Midbrain (tissue), 1 donor: ENCODE measurements at regions not wholly inside any gene's neighbourhood (a gene's known extent, or its start where the extent isn't known, plus 50 kb on each side); places are given as distances from the start of the nearest gene placed in this dataset.

Experiments
- DNase-seq: peaks from one replicate; lab custom pipeline; 2025; lab: John Stamatoyannopoulos, UW

DNA sequence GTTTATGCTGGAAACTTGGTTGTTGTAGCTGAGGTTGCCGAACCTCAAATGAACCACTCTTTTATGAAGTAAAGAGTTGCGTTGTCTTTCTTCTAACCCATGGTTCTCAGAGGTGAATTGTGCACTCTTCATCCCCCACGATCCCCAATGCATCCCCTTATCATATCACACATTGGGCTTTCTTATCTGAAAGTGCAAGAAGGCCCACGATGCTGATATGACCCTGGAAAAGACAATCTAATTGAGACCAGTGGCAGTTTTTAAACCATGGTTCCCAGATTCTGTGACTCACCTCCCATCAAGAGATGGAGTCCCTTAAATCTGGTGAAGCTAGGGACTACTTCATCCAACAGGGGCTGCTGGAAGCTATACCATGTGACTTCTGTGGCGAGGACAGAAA, 156.3 kb upstream of the IRX3 start:
- DNase-seq: no peak

DNA sequence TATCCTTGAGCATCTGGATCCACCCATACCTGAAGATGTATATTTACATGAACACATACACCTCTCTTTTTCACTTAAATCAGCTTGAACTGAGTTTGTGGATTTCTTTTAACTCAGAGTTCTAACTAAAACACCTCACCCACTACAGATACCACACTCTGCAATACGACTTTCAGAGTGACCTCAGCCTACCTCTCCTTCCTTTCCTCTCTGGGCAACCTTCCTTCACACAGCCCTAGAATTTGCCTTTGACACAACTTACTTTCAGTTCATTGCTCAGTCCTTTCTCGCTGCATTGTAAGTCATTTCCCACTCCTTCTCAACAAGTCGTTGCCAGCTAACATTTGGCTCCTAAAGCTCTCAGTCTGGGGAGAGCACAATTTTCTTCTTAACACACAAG, 151.9 kb upstream of the IRX3 start:
- DNase-seq: no peak

DNA sequence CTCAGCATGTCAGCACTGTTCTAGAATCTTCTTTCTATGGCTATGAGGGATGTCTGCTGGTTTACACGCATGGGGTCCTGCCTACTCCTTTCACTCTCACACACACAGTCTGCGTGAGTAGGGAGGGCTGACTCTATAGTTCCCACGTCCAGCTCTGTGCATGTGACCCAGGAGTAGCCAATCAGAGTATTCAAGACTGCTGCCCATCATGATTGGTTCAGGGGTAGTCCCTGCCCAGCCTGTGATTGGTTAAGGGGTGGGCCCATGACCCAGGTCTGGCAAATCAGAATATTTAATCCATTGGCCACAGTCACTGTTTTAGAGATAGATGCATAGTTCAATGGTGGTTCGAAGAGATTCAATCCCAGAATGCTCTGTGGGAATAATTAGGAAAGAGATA, 151.3 kb upstream of the IRX3 start:
- no peak for DNase-seq

DNA sequence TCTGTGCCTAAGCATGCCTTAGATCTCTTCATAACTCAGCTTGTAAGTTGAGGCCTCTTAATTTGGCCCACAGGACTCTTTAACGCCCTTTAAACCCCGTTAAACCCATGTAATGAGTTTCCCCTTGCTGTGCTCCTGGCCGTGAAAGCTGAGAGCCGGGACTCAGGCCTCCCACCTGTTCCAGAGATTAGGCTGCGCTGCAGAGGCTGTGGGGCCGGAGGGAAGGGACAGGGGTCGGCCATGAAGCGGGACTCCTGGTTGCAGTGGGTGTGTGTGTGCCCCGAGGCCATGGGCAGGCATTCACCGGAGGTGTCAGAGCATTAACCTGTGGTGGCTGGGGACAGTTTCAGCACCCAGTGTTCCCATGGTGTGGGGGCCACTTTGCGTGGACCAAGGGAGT, 150.8 kb upstream of the IRX3 start:
- no peak for DNase-seq

DNA sequence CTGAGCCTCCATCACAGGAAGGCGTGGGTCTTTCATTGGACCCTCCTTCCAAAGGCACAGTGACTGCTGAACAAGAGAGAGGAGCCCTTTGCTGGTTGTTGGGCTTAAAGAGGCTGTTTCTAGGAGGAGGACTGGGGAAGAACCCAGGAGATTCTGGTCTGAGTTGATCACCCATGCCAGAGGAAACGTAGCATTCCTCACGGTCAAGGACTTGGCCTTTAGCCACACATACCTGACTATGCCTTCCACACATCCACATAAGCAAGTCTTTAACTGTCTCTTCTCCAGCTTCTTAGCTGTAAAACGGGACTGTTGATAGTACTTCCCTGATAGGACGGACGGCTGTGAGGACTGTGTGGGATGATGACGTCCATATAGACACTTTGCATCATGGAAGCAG, 149.8 kb upstream of the IRX3 start:
- DNase-seq: no peak

DNA sequence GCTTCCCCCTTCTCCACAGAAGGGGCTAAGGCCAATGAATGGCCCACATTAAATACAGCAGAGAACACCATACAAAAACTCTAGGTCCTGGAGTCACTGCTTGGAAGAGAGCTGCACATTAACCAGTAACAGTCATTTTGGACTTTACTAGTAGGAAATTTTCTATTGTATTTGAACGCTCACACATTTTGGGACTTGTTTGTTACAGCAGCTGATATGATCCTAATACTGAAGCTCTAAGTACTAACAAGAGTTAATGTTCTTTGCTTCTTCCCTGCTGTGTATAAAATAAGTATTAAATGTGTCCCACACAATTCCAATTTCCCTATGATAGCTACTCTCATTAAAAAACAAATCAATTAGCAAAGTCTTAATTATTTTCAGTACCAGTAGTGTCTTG, 148.3 kb upstream of the IRX3 start:
- no peak for DNase-seq

DNA sequence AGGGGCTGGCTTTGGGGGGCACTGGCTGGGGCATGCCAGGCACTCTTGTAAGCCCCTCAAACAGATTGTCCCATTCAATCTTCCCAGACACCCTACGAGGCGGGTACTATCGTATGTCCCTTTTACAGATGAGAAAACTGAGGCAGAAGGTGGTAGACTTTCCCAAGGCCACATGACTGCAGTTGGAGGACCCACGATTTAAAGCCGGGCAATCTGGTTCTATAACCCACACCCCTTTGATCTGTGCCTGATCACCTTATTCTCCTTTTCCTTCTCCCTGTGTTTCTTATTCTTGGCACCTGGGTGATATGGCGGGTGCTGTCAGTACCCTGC, 146.3 kb upstream of the IRX3 start:
- no peak for DNase-seq

DNA sequence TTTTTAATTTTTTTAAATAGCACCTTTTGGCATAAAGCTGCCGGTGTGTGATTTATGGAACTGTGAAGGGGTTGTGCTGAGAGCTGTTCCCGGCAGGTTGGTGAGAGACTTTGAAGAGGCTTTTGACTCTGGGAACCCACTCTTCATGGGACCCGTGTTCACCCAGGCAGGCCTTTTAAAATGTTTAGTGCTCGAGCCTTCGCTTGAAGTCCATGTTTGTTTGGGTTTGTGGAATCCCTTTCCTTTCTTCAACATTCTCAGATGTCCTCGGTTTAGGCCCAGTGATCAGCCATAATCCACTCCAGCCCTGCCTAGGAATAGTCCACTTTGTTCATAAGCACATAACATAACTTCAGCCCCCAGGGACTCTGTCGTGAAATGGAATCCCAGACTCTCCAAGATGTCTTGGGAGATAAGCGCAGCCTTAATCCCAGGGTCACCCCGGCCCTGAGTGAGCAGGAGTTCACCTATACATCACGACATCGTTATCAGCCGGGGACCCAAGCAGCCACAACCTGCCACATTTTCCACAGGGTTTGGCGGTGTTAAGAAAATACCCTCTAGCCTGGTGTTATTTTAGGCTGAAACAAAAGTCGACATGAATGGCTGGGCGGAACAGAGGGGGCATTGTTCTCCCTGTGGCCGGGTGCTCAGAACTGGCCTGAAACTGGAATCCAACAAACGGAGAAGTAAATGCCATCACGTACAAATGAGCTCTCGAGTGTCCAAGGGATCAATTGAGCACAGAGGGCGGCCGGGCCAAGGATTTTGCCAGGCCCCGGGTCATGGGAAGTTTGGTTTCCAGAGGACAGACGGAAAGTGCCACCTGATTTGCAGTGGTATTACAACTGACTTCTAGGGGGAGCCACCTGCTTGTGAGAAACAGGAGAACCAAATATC, 145.7 kb upstream of the IRX3 start:
- DNase-seq: peak; percentile 23

DNA sequence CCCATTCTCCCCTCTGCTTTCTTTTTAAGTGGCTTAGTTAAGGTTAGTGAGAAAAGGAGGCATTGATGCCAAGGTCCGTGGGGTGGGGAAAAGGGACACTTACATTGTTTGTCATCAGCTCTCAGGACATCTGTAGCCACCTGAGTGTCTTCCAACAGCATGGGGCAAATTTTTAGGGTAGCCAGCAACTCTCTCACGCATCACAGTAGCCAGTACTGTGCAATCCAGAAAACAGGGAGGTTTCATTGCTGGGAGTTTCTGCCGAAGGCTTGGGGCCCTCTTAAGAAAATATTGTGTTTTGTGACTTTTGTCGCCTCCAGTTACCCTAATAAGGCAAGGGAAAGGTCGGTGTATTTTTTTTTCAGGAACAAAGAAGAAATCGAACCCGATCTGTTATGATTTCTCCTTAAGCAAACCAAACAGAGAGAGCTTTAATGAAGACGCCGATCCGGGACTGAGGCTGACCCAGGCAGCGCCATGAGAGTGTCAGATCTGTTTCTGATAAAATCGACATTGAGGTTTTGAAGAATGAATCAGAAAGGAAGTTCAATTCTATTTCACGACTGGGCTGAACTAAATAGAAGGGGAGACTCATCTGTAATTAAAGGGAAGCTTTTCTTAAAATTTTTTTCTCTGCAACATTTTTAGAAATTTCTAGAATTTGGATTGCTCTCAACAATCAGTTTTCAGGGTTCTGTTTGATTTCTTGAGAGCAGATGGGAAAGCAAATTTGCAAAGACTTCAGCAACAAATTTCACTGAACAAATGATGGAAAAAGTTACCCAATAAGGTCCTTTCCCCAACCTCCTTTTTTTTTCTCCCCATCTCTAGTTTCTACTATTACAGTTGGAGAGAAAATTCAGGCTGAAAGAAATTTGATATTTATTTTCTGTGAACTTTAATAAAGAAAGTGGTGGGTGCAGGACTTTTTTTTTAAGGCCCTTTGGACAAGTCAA, 144.7 kb upstream of the IRX3 start:
- no peak for DNase-seq

DNA sequence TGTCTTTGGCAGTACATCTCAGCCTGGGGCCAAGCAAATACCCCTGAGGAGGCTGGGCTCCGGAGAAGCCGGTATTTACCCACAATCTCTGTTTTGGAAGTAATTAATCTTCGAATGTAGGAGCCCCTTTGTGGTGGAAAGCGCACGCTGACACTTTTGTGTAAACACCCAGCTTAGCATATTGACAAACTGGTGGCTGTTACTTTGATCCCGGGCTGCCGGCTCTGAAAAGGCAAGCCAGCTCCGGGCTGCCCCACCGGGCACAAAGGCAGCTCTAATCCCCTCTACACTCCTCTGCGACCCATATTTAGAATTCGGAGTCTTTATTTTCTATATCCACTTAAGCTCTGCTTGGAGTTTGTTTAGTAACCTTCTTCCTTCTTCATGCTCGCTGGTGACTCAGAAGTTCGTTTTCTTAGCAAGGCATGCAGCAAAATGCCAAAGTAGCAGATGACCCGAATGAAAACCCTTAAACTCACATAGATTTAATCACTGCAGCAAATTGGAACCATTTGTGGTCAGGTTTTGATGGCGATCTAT, 144.0 kb upstream of the IRX3 start:
- no peak for DNase-seq

DNA sequence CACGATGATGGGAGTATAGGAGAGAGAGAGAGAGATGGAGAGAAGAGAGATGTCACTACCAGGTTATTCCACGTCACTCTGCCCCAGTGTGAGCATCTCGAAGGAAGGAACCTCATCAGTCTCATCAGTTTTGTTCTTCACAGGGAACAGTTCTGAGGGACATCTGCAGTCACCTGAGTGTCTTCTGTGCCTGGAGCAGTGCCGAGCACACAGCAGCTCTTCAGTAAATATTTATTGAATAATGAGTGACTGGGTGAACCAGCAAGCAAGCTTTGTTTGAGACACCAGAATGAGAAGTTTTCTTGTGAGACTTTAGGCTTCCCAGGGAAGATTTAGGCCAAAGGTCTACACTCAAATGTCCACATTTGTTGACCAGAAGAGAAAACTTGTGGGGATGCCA, 142.4 kb upstream of the IRX3 start:
- no peak for DNase-seq

DNA sequence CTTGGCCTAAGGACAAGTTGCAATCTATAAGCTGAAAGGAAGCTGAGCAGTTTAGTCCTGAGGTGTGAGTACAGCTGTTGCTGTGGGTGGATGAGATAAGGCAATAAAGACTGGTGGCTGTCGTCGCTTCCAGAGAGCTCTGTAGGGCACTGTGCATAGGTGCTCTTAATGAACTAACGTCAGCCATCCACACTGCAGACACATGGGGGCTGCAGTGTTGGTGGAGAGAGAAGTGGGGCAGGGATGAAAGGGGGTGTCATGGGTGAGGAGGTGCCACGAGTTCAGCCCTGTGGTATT, 139.9 kb upstream of the IRX3 start:
- DNase-seq: no peak

DNA sequence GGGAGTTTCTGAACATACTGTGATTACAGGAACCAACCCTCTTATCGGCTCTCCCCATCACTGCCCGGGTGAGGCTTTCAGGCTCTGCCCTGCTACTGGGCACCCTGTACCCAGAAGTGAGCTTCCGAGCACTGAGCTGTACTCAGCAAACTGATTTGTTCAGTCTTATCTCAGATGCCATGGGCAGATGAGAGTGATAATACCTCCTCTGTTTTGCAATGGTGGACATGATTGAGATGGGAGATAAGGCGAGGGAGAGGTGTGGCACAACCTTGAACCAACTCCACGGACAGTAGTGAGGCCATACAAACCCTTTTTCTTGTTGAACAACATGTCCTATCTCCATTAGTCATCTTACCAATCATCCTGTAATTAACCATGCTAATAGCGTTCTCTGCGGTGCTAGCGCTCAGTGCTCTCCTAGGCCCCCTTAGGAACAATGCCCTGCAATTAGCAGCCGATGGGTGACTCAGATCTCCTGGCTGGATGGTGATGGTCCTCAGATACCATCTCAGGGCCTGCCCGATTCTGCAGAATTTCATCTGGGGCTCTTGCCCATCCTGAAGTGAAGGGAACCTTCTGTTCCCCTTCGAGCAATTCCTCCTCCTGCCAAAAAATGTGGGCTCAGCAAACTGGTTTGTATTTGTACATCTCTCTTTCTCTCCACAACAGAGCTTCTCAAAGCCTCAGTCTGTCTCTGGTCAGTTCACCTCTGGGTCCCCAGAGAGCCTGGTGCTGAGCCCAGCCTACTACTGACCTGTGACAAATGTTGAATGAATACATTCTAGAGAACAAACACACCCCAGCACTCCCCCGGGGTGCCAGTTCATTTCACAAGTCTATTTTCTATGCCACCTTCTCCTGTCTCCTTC, 139.3 kb upstream of the IRX3 start:
- no peak for DNase-seq

DNA sequence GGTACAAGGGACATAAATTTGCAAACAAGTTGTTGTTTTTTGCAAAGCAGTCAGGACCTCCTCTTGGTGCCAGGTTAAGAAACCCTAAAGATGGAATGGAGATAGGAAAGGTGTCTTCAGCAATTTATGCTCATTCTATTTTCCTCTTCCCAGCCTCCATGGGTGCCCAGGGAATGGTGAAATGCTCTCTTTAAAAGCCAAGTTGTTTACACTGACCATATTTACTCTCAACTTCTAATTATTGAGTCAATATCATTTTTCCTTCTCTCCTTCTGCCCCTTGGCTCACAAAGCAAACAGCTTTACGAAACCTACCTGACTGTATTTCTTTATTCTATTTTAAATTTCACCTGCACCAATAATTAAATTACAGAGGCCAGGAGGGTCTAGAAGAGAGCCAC, 138.5 kb upstream of the IRX3 start:
- DNase-seq: no peak

DNA sequence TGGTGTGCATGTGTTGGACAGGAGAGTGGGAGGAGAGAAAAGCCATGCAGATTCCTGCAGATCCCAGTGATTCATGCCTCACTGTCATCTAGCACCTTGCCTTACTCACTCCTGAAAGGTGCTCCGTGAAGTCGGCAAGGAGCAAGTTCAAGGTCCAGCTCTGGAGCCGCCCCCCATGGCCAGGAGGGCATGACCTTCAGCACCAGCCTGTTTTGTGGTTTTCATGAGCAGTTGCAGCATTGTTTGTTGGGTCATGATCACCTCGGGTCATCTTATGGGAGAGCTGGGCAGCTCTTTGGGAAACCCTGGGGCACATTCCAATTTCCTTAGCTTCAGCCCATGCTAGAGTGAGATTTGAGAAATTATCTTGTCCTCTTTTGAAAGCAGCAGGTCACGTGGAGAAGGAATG, 137.5 kb upstream of the IRX3 start:
- no peak for DNase-seq

DNA sequence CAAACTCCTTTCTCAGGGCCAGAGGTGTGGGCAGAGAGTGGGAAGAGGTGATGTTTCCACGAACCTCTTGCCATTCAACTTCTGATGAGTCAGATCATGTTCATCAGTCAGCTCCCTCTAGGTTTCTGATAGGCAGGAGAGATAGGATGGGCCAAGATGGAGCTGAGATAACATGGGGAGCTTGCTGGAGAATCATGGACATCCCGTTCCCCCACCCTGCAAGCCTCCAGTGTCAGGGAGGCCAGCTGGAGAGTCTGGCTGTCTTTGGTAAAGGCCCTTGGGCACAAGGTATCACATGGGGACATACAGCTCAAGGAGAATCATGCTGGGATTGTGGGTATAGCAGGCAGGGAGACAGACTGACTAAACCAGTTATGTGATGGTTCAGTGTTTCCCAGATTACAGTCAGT, 136.0 kb upstream of the IRX3 start:
- no peak for DNase-seq

DNA sequence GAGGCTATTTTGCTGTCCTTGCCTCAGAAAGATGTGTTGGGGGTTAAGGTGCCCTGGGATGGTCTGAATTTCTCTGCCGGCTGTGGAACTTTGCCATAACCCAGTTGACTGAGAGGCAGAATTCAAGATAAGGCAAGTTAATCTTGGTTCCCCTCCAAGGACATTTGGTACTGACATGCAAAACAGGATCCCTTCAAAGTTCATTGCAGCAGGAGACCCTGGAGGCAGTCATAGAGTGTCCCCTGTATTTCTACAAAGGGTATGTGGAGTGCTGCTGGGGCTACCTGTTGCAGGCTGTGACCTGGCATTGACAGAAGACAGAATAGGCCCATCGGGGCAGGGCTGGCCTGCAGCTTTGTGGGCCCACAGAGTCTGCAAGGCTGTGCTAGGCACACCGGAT, 135.6 kb upstream of the IRX3 start:
- no peak for DNase-seq

DNA sequence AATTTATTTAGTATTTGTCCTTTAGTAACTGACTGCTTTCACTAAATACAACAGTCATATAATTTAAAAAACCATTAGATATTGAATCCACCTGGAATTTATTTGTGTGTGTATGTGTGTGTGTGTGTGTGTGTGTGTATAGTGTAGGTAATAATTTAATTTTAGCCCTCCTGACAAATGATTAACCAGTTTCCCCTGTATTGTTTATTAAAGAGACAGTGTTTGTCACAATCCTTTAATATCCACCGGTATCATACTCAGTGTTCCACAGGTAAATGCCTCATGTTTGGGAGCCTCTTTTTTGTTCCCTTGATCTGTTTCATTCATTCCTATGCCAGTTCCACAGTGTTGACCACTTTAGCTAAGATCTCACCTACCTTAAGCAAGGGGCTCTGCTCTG, 134.6 kb upstream of the IRX3 start:
- DNase-seq: no peak

DNA sequence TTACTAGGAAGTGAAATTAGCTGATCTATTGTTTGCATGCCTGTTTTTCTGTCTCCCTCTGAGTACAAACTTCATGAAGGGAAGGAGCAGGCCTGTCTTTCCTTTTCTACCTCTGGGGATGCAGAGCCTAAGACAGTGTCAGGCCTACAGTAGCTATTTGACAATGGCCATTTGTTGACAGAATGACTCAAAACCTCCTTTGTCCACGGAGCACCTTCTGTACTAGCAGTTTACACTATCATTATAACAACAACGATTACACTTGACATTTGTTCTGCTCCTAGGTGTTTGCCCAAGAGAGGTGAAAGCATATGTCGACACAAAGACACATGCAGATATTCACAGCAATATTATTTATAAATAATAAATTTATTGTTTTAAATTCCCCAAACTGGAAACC, 132.3 kb upstream of the IRX3 start:
- no peak for DNase-seq

DNA sequence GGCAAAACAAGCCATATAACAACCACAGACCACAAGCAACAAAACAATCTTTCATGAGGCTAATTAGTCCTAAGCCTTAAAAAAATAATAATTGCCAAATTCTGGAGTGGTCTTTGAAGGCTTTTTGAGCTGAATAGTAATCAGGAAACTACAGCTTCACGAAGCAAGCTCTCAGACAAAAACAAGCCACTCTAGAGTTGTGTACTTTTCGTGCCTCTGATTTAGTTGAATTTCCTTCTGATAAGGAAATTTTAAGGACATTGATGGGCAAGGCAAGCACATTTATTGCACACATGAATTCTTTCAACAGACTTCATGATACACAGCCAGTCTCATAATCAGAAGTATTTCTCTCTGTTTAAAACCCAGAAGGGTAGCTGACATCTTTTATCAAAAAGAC, 130.8 kb upstream of the IRX3 start:
- no peak for DNase-seq

DNA sequence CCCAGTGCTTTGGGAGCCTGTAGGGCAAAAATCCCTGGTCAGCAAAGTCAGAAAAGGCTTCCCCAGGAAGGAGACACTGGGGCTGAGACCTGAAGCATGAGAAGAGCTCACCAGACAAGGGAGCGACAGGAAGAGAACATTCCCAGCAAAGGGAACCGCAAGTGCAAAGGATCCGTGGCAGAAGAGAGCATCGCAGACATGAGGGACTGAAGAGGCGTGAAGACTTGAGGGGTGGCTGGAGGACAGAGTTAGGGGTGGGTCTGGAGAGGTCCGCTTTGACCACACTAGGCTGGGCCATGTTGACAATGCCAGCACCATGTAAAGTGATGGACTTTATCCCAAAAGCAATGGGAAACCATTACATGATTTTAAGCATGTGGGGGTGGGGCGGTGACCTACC, 128.1 kb upstream of the IRX3 start:
- no peak for DNase-seq

DNA sequence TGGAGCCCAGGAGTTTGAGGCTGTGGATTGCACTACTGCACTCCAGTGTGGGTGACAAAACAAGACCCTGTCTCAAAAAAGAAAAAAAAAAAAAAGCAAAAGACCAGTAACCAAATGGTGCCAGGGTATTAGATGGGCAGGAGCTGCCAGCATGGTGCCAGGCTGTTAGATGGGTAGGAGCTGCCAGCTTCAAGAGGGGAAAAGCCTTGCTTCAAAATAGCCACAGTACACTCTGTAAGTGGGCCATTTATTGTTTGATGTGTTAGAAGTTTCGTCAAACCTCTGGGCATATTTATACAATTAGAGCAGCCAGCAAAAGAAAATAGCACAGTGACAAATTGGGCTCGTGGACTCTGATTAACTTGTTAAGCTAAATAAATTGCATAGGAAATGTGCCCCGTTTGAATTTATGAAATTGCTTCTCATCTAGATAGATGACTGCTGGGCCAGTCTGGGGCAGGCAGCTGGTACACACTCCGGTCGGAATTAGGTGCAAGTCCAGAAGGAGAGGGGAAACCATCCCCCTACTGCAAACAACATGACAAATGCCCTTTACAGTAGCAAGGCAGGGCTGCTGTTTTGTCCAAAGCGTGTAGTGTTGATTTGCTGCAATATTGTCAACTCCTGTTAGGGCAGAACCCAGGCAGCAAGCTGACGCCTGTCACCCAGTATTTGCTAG, 126.3 kb upstream of the IRX3 start:
- no peak for DNase-seq
